ENCODE measurements at regions not wholly inside any gene's neighbourhood (a gene's known extent, or its start where the extent isn't known, plus 50 kb on each side); places are given as distances from the start of the nearest gene placed in this dataset.

- intact Hi-C loops (cut with micrococcal nuclease) = no loop called here
- DNase-seq = no peak
- no peak for ATAC-seq
Observed at GRCh38 chr15:36484038-36484778, 95.2 kb upstream of the CDIN1 start.

- ATAC-seq (peak; percentile 29), DNase-seq (no peak)
- intact Hi-C loops (cut with micrococcal nuclease) = no loop called here
Observed at GRCh38 chr15:36491912-36492311, 87.5 kb upstream of the CDIN1 start.

DNA sequence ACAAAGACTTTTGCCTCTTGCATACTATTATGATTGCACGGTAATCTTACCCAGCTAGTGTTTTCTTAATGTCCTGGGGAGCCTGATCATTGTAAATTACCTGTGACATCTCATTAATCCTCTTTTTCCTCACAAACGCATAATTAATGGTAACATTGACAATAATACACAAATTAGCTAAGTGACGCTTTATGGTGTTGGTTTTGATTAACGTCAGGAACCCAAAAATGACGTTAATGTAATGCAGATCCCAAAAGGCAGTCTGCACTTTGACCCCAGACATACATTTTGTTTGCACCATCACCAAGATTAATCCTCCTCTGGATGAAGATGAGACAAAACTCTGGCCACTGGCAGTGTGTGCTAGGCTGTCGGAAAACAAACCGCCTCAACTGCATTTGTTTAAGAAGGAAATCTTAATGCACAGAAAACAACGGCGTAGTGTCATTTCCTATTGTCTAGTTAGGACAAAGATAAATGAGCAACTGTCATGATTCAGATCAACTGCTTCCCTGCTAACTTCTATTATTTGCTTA lies 83.9 kb upstream of the CDIN1 start:
- intact Hi-C loops (cut with micrococcal nuclease) = no loop called here
- DNase-seq (no peak), ATAC-seq (no peak)

GRCh38 chr15:36497901-36498300 lies 81.5 kb upstream of the CDIN1 start:
- DNase-seq (no peak), ATAC-seq (no peak)
- intact Hi-C loops (cut with micrococcal nuclease) = no loop called here

DNA sequence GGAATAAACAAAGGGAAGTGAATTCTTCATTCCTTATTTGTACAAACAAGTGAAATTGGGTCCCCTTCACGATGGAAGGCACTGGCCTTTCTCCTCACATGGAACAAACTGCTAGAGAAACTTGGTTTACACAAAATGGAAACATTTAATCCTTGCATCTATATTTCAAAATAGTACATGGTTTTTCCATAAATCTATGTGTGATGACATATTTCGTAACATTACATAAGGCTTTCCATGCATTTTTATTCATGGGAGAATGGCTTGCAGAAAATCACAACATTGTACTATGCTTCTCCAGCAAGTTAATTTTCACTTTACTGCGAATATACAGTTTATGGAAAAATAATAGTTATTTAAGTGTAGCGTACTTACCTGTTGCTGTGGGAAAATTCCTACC lies 81.0 kb upstream of the CDIN1 start:
- no peak for ATAC-seq
- intact Hi-C loops (cut with micrococcal nuclease) = no loop called here
- DNase-seq = no peak

DNA sequence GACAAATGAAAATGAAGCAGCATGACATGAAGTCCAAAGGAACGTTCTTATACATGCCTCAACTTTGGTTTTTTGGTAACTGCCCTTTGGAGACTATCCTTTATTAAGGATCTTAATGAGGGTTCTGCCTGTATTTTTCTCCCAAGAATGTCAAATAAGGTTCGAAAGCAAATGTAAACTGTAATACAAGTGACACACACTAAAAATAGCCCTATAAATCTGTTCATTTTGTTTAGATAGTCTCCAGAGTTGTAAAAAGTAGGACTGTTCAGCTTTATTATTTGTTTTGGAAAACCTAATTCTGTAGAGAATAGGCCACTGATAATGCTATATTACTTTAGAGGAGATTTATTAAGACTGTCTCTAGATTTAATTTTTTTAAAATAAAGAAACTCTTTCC lies 80.5 kb upstream of the CDIN1 start:
- intact Hi-C loops (cut with micrococcal nuclease) = no loop called here
- DNase-seq (no peak), ATAC-seq (no peak)

DNA sequence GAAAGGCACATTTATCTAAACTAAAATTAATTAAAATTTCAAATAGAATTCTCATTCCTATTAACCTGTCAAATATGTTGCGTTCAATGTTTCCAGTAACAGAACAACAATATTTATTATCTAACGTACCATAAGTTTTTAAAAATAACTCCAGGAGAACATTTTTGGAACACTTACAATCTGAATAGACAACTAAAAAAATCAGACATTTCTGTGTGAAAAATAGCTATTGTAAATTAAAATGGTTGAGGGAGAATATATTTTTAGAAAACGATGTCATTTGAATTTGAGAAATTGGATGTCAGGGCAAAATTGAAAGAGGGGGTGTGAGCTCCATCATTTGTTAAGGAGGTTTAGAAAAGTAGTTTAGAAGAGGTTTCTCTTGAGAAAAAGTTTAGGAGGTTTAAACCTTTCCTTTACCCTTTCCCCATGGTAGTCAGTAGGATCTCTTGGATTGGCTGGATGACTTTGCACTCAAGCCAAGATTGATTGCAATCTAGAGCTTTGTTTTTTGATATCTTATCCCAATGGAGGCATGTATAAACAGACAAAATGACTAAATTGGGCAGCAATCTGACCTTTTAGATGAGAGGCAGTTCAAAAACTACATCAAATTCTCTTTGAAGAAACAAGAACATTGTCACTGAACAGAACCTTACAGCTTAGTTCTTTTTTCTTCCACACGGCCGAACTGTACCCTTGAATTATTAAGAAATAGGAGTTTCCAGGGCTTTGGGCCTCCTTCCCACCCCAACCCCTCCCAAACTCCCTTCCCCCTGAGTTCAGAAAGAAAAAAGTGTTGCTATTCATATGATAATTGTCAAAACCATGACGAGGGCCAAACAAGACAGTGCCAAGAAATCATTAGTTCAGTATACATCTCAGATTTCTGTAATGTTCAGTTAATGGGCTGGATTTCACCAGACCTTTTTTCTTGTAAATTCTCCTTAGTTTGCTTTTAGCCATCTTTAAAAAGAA lies 79.7 kb upstream of the CDIN1 start:
- intact Hi-C loops (cut with micrococcal nuclease) = loop anchor here (5.0 kb wide), 1 partner anchor 633 kb away; no protein-coding TSS in a partner anchor
- DNase-seq (no peak), ATAC-seq (no peak)

DNA sequence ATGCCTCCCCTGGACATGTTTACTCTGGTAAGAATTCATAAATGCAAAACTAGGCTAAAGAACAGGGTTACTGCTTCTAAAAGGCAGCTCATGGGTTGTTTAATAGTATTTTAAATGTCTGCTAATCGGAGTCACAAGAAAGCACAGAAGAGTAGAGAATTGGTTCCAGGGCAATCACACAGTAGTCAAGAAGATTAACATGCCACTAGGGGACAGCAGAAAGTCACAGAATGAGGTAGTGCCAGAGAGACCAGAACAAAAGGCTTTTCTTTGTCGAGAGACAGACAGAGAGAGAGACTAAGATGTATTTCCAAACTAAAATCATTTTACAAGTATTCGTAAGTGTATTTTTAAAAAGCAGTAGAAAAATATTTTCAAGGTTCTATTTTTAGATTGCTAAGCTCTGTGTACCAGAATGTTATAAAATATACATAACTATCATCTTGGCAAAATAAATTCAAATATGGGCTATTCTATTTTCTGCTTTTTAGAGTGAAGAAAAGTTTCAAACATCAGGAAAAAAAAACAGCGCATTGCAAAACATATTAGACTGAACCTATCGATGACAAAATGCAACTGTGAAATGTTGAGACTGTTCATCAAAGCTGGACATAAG lies 78.3 kb upstream of the CDIN1 start:
- DNase-seq = no peak
- intact Hi-C loops (cut with micrococcal nuclease) = loop anchor here (5.0 kb wide), 1 partner anchor 631 kb away; no protein-coding TSS in a partner anchor

GRCh38 chr15:36502509-36502908 lies 76.9 kb upstream of the CDIN1 start:
- DNase-seq = no peak
- no peak for ATAC-seq
- intact Hi-C loops (cut with micrococcal nuclease) = loop anchor here (5.0 kb wide), 1 partner anchor 630 kb away; no protein-coding TSS in a partner anchor

More for the DNA sequence above, 78.3 kb upstream of the CDIN1 start:
- ATAC-seq = peak; percentile 97

GRCh38 chr15:36506733-36507356 lies 72.6 kb upstream of the CDIN1 start:
- DNase-seq (no peak), ATAC-seq (no peak)
- intact Hi-C loops (cut with micrococcal nuclease) = no loop called here

DNA sequence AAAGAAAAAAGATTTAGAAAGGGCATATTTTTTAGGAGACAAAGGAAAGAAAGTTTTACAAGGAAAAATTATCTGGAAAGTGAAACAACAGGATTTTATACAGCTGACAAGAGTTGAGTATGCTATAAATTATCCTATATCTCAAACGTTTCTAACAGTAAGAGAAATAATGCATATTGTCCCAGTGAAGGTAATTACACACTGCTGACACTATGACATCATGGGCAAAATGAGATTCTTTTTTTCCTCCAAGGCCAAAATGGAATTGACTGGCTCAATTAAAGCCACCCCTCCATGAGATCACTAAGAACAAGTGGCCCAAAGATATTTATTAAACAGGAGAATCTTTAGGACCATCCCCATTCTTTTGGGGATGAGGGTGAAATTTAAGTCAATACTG lies 72.0 kb upstream of the CDIN1 start:
- DNase-seq = no peak
- intact Hi-C loops (cut with micrococcal nuclease) = no loop called here
- ATAC-seq = no peak

- intact Hi-C loops (cut with micrococcal nuclease) = no loop called here
- ATAC-seq (no peak), DNase-seq (no peak)
Observed at GRCh38 chr15:36511594-36511993, 67.8 kb upstream of the CDIN1 start.

GRCh38 chr15:36517758-36518157 lies 61.7 kb upstream of the CDIN1 start:
- no peak for DNase-seq
- intact Hi-C loops (cut with micrococcal nuclease) = no loop called here
- no peak for ATAC-seq

DNA sequence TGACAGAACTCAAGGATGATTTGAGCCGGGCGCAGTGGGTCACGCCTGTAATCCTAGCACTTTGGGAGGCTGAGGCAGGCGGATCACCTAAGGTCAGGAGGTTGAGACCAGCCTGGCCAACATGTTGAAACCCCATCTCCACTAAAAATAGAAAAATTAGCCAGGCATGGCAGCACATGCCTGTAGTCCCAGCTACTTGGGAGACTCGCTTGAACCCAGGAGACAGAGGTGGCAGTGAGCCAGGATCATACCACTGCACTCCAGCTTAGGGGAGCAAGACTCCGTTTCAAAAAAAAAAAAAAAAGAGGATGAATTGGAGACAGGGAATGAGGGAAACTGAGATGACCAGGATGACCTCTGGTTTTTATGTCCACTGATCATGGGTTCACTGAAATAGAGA lies 60.4 kb upstream of the CDIN1 start:
- ATAC-seq (no peak), DNase-seq (no peak)
- intact Hi-C loops (cut with micrococcal nuclease) = no loop called here

GRCh38 chr15:36525430-36525829 lies 54.0 kb upstream of the CDIN1 start:
- intact Hi-C loops (cut with micrococcal nuclease) = no loop called here
- no peak for DNase-seq
- ATAC-seq = no peak

DNA sequence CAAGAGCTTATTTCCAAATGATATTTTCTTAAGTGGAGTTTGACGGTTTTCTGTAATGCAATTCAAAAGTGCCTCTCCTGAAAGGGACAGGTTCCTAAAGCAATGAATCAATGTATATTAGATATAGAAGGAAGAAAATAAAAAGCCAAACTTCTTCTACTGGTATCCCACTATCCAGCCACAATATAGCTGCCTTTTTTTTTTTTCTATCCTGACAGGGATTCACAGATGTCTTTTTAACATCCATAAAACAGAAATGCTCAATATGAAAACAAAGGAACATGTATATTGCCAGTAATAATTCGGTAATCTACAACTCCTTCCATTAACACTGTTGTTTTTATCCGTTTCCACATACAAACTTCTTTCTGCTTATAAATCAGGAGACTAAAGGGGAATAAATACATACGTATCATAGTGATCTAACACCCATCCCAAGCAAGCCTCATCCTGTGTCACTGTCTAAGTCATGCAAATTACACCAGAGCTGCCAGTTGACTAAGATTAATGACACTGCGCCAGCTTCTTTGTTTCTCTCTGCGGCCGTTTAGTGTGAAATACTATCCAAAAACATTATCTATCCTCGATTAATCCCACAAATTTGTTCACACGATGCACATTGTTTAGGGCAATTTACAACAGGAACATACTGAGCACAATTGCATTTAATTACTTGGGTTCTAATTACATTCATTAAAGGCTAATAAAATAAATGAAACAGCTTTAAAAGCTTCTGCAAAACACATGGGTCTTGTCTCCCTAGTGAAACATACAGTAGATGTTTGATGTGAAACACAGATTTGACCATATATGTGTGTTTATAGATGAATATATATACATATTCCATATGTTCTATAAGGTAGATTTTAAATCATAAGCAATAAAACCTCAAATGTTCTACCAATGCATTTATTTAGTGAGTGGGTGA lies 51.9 kb upstream of the CDIN1 start:
- DNase-seq = no peak
- no peak for ATAC-seq
- intact Hi-C loops (cut with micrococcal nuclease) = no loop called here

- intact Hi-C loops (cut with micrococcal nuclease) = no loop called here
- DNase-seq (no peak), ATAC-seq (no peak)
Observed at GRCh38 chr15:36529296-36530011, 50.0 kb upstream of the CDIN1 start.
